ENCODE measurements at regions not wholly inside any gene's neighbourhood (a gene's known extent, or its start where the extent isn't known, plus 50 kb on each side); places are given as distances from the start of the nearest gene placed in this dataset.

DNA sequence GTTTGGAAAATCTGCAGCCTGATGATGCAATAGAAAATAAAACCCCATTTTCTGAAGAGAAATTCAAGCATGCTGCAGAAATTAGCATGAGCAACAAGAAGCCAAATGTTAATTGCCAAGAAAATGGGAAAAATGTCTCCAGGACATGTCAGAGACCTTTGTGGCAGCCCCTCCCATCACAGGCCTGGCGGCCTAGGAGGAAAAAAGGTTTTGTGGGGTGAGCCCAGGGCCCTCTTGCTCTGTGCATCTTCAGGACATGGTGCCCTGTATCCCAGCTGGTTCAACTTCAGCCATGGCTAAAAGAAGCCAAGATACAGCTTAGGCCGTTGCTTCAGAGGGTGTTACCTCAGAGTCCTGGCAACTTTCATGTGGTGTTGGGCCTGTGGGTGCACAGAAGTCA is 775.5 kb upstream of the SEL1L start:
- TF ChIP-seq NFE2L2 (conservative IDR thresholded peaks at IDR 0.05; ENCODE audit: low read length) (no peak), CEBPB (IDR thresholded peaks at IDR 0.05) (no peak), POLR2A (IDR thresholded peaks at IDR 0.05; ENCODE audit: low read length) (no peak), MAFK (IDR thresholded peaks at IDR 0.05; ENCODE audit: partially characterized antibody) (no peak), RFX5 (IDR thresholded peaks at IDR 0.05) (no peak), SREBF2 (IDR thresholded peaks at IDR 0.05) (no peak)
- TF ChIP-seq, protein P1, sequence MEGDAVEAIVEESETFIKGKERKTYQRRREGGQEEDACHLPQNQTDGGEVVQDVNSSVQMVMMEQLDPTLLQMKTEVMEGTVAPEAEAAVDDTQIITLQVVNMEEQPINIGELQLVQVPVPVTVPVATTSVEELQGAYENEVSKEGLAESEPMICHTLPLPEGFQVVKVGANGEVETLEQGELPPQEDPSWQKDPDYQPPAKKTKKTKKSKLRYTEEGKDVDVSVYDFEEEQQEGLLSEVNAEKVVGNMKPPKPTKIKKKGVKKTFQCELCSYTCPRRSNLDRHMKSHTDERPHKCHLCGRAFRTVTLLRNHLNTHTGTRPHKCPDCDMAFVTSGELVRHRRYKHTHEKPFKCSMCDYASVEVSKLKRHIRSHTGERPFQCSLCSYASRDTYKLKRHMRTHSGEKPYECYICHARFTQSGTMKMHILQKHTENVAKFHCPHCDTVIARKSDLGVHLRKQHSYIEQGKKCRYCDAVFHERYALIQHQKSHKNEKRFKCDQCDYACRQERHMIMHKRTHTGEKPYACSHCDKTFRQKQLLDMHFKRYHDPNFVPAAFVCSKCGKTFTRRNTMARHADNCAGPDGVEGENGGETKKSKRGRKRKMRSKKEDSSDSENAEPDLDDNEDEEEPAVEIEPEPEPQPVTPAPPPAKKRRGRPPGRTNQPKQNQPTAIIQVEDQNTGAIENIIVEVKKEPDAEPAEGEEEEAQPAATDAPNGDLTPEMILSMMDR (IDR thresholded peaks at IDR 0.05), result no peak
- TF ChIP-seq, protein P2, sequence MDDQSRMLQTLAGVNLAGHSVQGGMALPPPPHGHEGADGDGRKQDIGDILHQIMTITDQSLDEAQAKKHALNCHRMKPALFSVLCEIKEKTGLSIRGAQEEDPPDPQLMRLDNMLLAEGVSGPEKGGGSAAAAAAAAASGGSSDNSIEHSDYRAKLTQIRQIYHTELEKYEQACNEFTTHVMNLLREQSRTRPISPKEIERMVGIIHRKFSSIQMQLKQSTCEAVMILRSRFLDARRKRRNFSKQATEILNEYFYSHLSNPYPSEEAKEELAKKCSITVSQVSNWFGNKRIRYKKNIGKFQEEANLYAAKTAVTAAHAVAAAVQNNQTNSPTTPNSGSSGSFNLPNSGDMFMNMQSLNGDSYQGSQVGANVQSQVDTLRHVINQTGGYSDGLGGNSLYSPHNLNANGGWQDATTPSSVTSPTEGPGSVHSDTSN (IDR thresholded peaks at IDR 0.05), result no peak
